ENCODE measurements at regions not wholly inside any gene's neighbourhood (a gene's known extent, or its start where the extent isn't known, plus 50 kb on each side); places are given as distances from the start of the nearest gene placed in this dataset.

- TF ChIP-seq CBX5 (CRISPR knock-in tag; IDR thresholded peaks at IDR 0.05; ENCODE audit: borderline replicate concordance) (no peak), ATF1 (CRISPR knock-in tag; IDR thresholded peaks at IDR 0.05) (no peak), THAP11 (CRISPR knock-in tag; IDR thresholded peaks at IDR 0.05) (no peak), ZUFSP (CRISPR knock-in tag; IDR thresholded peaks at IDR 0.05; ENCODE audit: borderline replicate concordance) (no peak), SMC3 (IDR thresholded peaks at IDR 0.05; ENCODE audit: low read length) (no peak), ELF4 (CRISPR knock-in tag; IDR thresholded peaks at IDR 0.05; ENCODE audit: borderline replicate concordance) (no peak), MIER2 (CRISPR knock-in tag; IDR thresholded peaks at IDR 0.05) (no peak), TAF1 (CRISPR knock-in tag; IDR thresholded peaks at IDR 0.05) (no peak)
- TF ChIP-seq, protein P1, sequence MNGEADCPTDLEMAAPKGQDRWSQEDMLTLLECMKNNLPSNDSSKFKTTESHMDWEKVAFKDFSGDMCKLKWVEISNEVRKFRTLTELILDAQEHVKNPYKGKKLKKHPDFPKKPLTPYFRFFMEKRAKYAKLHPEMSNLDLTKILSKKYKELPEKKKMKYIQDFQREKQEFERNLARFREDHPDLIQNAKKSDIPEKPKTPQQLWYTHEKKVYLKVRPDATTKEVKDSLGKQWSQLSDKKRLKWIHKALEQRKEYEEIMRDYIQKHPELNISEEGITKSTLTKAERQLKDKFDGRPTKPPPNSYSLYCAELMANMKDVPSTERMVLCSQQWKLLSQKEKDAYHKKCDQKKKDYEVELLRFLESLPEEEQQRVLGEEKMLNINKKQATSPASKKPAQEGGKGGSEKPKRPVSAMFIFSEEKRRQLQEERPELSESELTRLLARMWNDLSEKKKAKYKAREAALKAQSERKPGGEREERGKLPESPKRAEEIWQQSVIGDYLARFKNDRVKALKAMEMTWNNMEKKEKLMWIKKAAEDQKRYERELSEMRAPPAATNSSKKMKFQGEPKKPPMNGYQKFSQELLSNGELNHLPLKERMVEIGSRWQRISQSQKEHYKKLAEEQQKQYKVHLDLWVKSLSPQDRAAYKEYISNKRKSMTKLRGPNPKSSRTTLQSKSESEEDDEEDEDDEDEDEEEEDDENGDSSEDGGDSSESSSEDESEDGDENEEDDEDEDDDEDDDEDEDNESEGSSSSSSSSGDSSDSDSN (CRISPR knock-in tag; IDR thresholded peaks at IDR 0.05): no peak
- TF ChIP-seq, protein P2, sequence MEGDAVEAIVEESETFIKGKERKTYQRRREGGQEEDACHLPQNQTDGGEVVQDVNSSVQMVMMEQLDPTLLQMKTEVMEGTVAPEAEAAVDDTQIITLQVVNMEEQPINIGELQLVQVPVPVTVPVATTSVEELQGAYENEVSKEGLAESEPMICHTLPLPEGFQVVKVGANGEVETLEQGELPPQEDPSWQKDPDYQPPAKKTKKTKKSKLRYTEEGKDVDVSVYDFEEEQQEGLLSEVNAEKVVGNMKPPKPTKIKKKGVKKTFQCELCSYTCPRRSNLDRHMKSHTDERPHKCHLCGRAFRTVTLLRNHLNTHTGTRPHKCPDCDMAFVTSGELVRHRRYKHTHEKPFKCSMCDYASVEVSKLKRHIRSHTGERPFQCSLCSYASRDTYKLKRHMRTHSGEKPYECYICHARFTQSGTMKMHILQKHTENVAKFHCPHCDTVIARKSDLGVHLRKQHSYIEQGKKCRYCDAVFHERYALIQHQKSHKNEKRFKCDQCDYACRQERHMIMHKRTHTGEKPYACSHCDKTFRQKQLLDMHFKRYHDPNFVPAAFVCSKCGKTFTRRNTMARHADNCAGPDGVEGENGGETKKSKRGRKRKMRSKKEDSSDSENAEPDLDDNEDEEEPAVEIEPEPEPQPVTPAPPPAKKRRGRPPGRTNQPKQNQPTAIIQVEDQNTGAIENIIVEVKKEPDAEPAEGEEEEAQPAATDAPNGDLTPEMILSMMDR (CRISPR knock-in tag; IDR thresholded peaks at IDR 0.05): no peak
These were observed 230.0 kb upstream of the PARD3B start for GRCh38 chr2:204315236-204315662.
